ENCODE measurements at regions not wholly inside any gene's neighbourhood (a gene's known extent, or its start where the extent isn't known, plus 50 kb on each side); places are given as distances from the start of the nearest gene placed in this dataset.

GRCh38 chr3:191966556-191966955 lies 505.6 kb downstream of the PYDC2 start:
- no peak for DNase-seq (ENCODE audit: low read depth in 1 of 2, low spot score in 1 of 2)
- TF ChIP-seq, protein P1, sequence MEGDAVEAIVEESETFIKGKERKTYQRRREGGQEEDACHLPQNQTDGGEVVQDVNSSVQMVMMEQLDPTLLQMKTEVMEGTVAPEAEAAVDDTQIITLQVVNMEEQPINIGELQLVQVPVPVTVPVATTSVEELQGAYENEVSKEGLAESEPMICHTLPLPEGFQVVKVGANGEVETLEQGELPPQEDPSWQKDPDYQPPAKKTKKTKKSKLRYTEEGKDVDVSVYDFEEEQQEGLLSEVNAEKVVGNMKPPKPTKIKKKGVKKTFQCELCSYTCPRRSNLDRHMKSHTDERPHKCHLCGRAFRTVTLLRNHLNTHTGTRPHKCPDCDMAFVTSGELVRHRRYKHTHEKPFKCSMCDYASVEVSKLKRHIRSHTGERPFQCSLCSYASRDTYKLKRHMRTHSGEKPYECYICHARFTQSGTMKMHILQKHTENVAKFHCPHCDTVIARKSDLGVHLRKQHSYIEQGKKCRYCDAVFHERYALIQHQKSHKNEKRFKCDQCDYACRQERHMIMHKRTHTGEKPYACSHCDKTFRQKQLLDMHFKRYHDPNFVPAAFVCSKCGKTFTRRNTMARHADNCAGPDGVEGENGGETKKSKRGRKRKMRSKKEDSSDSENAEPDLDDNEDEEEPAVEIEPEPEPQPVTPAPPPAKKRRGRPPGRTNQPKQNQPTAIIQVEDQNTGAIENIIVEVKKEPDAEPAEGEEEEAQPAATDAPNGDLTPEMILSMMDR (IDR thresholded peaks at IDR 0.05; ENCODE audit: insufficient read depth, low read length): no peak
- TF ChIP-seq SPI1 (IDR thresholded peaks at IDR 0.05; ENCODE audit: borderline replicate concordance, low read depth): no peak
- TF ChIP-seq POLR2AphosphoS5 (IDR thresholded peaks at IDR 0.05; ENCODE audit: low read depth): no peak
- TF ChIP-seq REST (IDR thresholded peaks at IDR 0.05; ENCODE audit: insufficient replicate concordance, low read depth): no peak
- Histone ChIP-seq H3K27ac (replicated peaks) (no peak overlapping the region), H3K4me3 (replicated peaks; ENCODE audit: insufficient read depth, low read length) (no peak overlapping the region), H3K27me3 (ENCODE audit: insufficient read depth, poor library complexity, severe bottlenecking) (no peaks in the 10 kb centered on the region)

DNA sequence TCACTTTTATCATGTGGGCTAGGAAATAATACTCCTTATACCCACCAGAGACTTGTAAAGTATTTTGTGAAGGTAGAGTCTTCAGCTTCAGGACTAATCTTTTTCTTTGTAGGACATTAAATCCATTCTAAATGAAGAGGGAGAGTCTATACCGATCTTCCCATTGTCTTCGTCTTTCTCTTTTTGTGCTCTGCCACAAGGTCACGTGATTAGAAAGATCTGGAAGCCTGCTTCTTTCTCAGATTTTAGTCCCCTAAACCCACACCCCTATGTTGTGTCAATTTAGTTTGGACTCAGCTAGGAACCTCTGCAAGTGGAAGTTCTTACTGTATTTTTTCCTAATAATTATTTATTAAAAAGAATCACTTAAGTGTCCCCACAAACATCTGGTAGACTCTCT lies 507.3 kb downstream of the PYDC2 start:
- Histone ChIP-seq H3K4me3 (replicated peaks; ENCODE audit: insufficient read depth, low read length) (no peak overlapping the region), H3K27ac (replicated peaks) (no peak overlapping the region), H3K27me3 (ENCODE audit: insufficient read depth, poor library complexity, severe bottlenecking) (no peaks in the 10 kb centered on the region)
- no peak for DNase-seq (ENCODE audit: low read depth in 1 of 2, low spot score in 1 of 2)
- no peak for TF ChIP-seq REST (IDR thresholded peaks at IDR 0.05; ENCODE audit: insufficient replicate concordance, low read depth)

- Histone ChIP-seq H3K27me3 (ENCODE audit: insufficient read depth, poor library complexity, severe bottlenecking) (no peaks in the 10 kb centered on the region), H3K27ac (replicated peaks) (no peak overlapping the region), H3K4me3 (replicated peaks; ENCODE audit: insufficient read depth, low read length) (no peak overlapping the region)
- no peak for DNase-seq (ENCODE audit: low read depth in 1 of 2, low spot score in 1 of 2)
- no peak for TF ChIP-seq SPI1 (IDR thresholded peaks at IDR 0.05; ENCODE audit: borderline replicate concordance, low read depth)
- TF ChIP-seq GABPA (IDR thresholded peaks at IDR 0.05; ENCODE audit: low read depth): no peak
- TF ChIP-seq POLR2AphosphoS5 (IDR thresholded peaks at IDR 0.05; ENCODE audit: low read depth): no peak
- TF ChIP-seq REST (IDR thresholded peaks at IDR 0.05; ENCODE audit: insufficient replicate concordance, low read depth): no peak
- TF ChIP-seq, protein P1 (IDR thresholded peaks at IDR 0.05; ENCODE audit: insufficient read depth, low read length): no peak
Observed at GRCh38 chr3:191972714-191973398, 511.9 kb downstream of the PYDC2 start.
